ENCODE measurements at regions not wholly inside any gene's neighbourhood (a gene's known extent, or its start where the extent isn't known, plus 50 kb on each side); places are given as distances from the start of the nearest gene placed in this dataset.
"Not testable (repeated sequence)": the region's sequence is repeated elsewhere in the genome, so short reads cannot be mapped to it uniquely, and the experiment has no call there.

DNA sequence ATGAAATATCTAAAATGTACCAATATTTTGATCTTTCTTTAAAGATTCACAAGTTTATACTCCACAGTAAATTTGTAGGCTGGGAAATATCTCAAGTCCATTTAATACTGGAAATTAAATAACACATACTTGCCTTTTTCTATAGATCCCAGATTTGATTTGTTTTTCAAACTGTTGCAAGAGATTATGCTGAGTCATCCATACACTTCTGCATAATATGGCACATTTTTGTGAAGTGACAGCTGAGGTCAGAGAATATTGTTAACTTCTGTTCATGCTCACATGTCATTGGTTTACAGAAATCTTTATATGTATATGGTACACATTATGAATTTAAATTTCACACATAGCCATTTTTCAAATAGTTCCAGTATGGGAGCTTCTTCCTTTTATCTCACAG lies 1066.3 kb upstream of the NUDT12 start:
- no peak for DNase-seq (ENCODE audit: low spot score)

DNA sequence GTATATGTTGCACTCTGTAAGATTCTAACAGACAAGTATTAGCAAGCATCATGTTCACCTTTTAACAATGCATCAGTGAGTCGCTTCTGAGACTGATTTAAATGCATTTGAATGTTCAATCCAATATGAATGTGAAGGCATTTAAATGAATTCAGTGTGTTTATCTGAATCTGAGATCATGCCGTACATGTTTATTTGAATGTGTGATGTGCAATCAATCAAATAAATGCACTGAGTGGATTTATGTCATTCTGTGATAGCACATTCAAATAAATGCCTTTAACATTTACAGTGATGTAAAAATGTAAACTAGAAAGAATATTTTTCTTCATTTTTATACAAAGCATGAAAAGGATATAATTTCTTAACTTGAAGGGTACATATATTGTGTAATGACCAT lies 1063.5 kb upstream of the NUDT12 start:
- DNase-seq (ENCODE audit: low spot score): no peak

DNA sequence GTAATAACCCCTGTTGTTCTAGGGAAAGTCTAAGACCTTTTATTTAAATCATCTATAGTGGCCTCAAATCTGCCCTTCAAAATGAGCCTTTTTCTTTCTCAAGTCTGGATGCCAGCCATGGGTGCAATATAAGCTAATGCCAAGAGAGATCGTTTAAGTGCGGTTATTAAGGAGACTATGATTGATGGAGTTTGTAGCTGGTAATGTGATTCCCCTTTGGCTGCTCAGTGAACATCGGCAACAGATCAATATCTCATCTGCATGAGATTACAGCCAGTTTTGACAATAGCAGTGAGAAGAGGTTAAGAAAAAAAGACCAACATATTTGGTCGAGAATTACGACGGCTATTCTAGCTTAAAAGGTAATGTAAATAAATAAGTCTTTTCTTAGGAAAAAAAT lies 1049.4 kb upstream of the NUDT12 start:
- DNase-seq (ENCODE audit: low spot score): no peak

DNA sequence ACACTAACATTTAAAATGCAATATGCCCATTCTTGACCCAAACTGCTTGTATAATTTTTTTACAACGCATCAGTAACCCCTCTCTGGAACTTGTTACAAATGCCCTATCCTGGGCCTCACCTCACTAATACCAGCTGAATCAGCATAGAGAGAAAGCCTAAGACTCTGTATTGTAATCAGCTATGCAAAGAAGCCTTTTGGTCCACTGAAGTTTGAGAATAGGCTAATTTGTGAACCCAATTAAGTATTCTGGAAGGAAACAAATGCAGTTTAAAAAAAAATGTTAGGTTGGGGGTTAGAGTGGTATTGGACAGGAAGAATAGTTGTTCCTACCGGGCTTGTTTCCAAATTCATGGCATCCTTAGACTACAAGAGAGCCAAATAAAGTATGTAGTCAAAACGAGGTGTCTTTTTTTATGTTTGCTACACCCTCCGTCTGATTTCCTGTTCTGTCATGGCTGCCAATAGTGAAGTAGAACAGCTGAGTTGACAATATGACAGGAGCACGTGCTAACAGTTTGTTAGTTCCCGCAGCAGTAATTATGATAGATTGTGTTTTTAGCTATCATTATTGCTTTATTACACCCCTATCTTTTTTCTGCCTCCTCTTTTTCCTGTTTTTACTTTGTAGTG lies 1048.7 kb upstream of the NUDT12 start:
- no peak for DNase-seq (ENCODE audit: low spot score)

DNA sequence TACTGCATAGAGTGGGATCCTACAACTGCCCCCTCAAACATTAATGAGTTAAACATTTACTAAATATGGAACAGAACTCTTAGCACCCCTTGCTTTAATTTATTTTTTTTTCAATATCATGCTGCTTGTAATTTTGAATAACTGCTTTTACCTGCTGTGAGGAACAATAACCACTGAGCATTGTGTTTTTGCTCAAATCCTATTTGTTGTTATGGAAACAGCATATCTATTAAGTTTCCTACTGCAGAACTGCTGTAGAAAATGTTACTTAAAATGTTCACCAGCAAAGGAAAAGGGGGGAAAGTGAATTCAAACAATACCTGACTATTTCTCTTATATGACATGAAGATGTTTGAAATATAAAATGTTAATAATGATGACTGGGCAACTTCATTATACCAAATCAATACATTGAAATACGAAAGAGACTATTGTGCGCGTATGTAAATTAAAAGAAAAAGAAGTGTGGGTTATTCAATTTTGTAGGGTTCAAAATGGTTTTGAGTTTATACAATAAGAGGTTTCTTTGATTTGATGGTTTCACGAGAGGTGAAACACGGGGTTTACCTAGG lies 1043.8 kb upstream of the NUDT12 start:
- DNase-seq (ENCODE audit: low spot score): no peak

DNA sequence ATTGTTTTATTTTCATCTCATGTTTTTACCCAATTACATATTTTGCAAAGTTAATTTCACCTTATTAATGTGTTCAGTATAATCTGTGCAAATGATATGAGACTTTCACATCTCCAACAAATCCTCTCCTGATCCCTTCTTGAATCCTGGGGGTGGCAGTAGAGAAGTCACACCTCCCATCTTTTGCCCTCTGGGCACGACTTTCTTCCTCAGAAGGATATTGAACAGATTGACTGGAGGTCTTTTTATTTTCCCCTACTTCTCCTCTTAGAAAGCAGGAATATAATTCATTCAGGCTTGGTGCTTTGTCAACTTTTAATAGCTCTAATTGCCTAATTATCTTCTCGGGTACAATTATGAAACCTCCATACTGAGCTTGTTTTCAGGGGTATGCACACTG lies 1037.1 kb upstream of the NUDT12 start:
- no peak for DNase-seq (ENCODE audit: low spot score)

DNA sequence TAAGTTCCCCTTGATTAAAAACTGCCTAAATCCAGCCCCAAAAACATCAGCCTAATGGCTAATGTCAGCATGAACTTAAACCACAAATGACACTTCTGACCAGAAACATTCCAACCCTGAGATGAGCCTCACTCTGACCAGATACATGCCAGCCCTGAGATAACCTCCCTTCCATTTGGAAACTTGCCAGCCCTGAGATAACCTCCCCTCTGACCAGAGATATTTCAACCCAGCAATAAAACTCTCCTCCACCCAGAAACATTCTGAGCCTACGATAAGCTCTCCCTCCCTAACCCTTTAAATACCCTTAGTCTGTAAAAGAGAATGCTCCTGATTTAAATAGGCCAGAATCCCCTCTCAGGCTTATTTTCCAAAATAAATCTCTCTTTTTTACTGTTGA lies 1035.7 kb upstream of the NUDT12 start:
- no peak for DNase-seq (ENCODE audit: low spot score)

DNA sequence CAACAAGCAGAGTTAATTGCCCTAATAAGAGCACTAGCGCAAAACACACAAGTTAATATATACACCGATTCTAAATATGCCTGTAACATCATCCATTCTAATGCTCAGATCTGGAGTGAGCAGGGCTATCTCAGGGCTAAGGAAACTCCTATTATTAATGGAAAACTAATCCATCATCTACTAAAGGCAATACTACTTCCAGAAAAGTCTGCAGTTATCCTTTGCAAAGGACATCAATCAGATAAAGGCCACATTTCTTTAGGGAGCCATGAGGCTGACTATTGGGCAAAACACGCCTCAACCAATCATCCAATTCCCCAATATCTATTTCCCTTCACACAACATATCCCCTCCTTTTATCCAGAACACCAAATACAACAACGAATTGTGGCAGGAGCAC lies 1032.3 kb upstream of the NUDT12 start:
- no peak for DNase-seq (ENCODE audit: low spot score)

DNA sequence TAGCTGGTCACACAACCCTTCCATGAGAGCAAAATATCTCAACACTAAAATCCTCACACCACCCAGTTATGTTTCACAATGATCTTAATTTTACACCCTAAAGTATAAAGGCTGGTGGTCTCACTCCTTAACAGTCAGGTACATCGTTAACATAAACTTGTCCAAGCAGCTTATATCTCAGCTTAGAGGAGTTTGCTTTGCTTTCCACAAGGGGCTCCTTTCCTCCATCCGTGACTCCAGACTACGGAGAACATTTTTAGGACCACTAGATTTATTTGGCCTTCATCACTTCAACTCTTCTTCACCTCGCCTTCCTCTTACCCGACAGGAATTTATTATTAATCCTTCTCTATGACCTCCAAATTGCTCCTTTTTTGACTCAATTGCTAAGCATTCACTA lies 1014.1 kb upstream of the NUDT12 start:
- DNase-seq (ENCODE audit: low spot score): no peak

DNA sequence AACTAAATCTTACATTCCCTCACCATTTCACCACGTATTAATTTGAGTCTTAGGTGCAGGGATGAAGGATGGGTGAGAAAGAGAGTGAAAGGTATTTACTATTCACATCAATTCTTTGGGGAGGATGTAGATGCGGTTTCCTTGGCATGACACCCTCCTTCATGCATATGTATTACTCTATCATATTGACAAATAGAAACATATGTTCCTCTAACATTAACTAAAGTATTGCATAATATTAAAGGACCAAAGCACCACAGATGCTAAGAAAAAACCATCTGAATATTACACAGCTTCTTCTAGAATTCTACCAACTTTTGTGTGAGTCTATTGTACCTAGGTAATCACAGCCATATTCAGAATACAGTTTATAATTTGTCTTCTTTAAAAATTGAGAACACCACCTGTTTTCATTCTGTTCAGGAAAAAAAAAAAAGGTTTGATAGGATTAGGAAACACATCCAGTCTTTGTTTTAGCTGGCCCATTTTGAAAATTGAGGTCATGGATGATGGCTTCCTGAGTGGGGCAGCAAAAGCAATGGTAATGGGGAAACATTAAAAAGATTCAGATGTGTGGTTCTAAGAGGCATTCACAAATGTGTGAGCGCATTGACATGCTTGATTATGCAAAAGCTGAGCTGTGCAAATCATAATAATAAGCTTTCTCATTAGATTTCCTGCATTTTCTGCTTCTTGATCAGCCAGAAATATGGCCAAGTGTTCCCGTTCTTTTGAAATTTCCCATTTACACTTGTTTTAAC lies 1011.5 kb upstream of the NUDT12 start:
- DNase-seq (ENCODE audit: low spot score): no peak

DNA sequence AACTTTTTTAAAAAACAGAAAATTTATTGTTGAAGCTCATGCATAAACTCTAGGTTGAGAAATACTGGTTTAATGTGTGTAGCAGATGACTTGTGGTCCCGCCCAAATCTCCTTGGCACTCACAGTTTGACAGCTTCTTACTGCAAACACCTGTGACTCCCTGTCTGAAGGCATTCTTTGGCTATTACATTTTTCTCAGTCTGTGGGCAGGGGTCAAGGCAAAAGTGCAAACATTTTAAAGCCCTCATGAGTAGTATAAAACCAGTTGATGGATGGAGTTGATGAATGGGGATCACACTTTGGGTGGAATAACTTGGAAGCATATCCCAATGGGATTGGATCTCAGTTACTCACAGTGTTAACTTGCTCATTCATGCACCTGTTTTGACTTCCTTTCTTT lies 1007.0 kb upstream of the NUDT12 start:
- no peak for DNase-seq (ENCODE audit: low spot score)

DNA sequence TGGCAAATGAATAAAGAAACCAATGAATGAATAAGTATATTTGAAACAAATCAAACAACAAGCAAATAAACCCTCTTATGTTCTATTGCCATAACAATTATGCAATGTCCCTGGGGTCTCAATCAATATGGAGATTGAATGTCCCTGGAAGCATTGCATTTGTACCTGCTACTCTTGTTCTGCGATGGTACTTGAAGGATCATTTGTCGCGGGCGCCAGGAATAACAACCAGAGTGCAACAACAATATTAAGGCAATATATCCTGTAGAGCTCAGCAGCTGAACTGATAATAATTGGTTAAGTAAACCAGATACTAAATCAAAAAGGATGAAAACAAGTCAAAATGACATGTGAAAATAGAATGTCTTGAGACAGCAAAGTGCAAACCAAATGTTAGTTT lies 1001.9 kb upstream of the NUDT12 start:
- no peak for DNase-seq (ENCODE audit: low spot score)

DNA sequence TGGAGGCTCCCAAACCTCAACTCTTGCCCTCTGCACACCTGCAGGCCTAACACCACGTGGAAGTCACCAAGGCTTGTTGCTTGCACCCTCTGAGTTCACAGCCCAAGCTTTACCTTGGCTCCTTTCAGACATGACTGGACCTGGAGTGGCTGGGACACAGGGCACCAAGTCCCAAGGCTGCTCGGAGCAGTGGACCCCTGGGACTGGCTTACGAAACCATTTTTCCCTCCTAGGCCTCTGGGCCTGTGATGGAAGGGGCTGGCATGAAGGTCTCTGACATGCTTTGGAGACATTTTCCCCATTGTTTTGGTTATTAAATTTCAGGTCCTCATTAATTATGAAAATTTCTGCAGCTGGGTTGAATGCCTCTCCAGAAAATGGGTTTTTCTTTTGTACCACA lies 994.4 kb upstream of the NUDT12 start:
- DNase-seq (ENCODE audit: low spot score): no peak

DNA sequence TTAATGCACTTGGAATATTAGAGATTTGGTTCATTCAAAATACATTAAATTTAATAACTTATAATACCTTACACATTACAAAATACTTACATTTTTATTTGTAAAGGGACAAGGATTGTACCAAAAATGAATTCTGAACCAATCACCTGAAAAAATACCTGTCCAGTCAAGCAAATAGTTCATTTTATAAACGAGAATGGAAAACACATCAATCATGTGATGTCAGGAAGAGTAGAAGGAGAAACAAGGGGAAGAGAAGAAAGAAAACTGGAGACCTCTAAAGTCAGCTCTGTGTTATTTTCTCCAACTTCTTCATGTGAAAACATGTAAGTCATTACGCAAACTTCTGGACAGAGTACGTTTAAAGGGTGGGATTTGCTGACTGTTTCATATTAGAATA lies 989.0 kb upstream of the NUDT12 start:
- DNase-seq (ENCODE audit: low spot score): no peak

DNA sequence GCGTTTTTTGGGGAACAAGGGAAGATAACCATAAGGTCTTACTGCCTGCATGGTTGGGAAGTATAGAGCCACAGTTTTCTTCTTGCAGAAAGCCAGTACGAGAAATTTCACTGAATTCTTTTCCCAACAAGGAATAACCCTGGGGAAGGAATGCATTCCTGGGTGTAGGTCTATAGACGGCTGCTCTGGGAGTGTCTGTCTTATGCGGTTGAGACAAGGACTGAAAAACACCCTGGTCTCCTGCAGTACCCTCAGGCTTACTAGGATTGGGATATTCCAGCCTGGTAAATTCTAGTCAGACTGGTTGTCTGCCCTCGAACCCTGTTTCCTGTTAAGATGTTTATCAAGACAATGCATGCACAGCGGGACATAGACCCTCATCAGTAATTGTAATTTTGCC lies 984.3 kb upstream of the NUDT12 start:
- not testable (repeated sequence) for DNase-seq (ENCODE audit: low spot score)

DNA sequence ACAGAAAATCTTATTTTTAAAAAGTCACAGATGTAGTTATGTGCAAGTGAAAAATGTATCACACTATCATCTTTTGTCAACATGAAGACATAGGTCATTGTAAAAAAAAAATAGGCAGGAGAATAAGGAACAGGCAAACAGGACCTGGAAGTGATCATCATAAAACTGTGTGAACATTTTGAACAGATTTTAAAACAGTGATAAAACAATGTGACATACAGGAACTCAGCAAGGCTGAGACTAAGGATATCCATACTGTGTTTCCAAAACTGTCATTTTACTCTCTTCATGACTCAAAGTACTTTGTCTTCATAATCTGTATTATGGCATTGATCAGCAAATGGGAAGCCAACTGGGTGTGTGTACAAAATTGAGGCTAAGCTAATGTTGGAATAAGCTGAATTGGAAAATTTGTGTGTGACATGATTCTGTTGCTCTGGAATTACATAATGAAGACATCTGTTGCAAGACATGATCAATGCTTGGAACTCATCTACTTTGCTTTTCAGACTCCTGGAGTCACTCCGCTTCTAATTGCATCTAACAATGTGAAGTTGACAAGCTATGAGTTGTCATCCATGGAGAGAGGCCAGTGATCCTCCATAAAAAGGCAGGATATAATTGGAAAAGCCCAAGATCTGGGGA lies 978.7 kb upstream of the NUDT12 start:
- no peak for DNase-seq (ENCODE audit: low spot score)

DNA sequence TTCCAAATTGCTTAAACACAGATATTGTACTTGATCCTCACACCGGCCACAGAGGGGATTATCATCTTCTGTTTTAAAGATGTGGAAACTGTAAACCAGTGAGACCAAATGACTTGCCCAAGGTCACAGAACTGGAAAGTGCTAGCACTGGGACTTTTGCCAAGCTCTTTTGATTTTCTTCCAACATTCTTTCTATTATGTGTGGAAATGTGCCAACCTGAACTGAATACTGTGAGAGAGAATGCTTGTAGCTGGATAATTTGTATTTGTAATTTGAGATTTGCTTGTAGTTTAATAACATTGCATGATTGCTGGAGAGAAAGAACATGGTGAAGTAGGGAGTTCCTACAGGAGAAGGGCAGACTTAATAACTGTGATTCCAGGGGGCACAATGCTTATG lies 977.9 kb upstream of the NUDT12 start:
- DNase-seq (ENCODE audit: low spot score): peak; percentile 32

DNA sequence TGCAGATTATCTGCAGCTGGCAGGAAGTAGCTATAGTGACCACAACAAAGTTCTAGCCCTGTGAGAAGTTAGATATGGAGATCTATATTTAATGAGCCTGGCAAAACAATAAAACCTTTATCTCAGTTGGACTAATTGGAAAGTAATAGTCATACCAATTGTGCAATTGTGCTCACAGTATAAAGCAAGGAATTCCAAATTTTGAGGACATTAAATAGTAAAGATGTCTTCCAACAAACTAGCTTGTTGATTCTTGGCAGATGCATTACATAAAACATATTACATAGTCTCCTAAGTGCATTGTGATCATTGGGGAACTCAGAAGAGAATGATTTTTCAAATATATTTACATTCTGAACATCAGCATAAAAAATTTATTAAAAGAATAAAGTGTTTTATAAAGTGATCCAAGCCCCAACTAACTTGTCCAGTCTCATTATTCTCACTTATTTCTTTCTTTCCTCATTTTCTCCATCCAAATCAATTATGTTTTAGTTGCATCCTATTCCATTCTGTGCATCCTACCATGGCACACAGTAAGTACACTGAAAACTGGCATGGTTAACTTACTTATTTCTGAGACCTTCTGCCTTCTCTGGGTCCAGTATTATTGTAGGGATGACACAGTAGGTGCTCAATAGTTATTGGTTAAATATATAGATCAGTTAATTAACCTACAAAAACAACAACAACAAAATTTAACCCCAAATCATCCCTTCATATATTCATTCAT lies 977.2 kb upstream of the NUDT12 start:
- DNase-seq (ENCODE audit: low spot score): no peak

DNA sequence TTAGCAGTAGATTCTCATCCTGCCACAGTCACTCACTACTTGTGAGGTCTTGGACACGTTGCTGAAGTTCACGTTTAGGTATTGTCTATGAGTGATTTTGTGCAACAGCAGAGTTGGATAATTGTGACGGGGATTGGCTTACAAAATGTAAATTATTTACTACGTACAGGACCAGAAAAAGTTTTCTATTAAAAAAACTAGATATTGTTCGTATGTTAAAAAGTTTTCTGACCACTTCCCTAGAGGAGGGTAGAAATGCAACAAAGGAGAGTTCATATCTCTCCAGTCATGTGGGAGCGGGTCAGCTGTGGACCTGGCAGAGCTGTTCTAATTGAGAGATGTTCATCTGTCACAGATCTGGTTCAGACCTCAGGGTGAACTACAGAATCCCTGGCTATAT lies 976.1 kb upstream of the NUDT12 start:
- DNase-seq (ENCODE audit: low spot score): no peak

DNA sequence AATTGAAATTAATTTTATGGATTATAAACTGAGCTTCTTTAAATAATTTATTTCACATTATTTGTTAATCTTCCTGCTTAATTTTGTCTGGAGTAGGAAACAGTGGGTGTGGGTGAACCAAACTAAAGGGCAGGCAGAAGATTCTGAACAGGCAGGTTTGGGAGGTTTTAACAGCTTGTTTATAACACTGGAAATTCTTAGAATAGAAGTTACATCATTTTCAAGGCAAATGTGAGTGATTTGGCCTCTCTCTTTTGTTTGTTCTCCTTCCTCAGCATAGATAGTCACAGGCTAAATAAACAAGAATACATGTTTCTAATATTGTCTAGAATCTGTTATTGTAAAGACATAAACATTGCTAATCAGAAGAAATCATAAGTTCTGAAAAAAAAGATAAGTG lies 970.9 kb upstream of the NUDT12 start:
- DNase-seq (ENCODE audit: low spot score): no peak

DNA sequence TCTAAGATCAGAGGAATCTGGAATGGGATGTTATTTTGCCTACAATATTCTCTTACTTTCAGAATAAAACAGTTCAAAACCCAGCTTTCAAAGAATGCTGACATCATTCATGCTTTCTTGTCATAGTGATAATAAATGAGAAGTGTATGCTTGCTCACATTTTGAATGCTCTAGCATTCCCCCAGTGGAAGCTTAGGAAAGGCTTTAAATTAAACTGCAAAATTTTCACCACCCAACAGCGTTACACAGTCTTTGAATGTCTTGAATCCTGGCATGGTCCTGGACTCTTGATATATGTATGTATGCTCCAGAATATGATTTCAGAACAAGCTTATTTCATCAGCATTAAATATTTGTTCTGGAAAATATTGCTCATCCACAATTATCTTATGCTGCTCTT lies 964.3 kb upstream of the NUDT12 start:
- no peak for DNase-seq (ENCODE audit: low spot score)

DNA sequence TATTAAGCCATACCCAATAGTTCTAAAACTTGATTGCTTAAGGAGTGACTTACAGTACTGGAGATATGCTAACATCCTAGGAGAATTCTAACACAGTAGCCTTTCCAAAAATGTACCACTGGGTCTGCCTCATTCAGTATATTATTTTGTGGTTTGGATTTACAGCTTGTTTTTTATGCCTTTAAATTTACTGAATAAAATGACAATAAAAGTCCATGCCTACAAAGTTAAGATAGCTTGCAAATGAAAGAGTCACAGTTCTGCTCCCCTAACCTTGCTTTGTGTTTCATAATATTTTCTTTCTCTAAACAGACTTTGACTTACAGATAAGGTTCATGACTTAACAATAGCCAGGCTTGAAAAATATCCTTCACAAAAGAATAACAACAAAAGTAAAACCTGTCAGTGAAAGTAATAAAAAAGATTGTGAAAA lies 951.1 kb upstream of the NUDT12 start:
- no peak for DNase-seq (ENCODE audit: low spot score)

Data from mucosa of gallbladder (tissue), 1 donor.